GM12891 (cell line): ENCODE measurements at regions not wholly inside any gene's neighbourhood (a gene's known extent, or its start where the extent isn't known, plus 50 kb on each side); places are given as distances from the start of the nearest gene placed in this dataset.

ENCODE experiments used
- POLR2A ChIP-seq: IDR thresholded peaks from 2 replicates; pipeline ENCODE4 v1.6.1; 2011; ENCODE audit warnings: low read depth, low read length, control low read depth
- POLR2AphosphoS5 ChIP-seq: IDR thresholded peaks from 2 replicates; pipeline ENCODE4 v1.6.1; 2011; ENCODE audit warnings: low read depth, low read length, control low read depth
- TAF1 ChIP-seq: IDR thresholded peaks from 2 replicates; pipeline ENCODE4 v1.6.1; 2011; ENCODE audit warnings: low read depth, low read length, control low read depth

- TF ChIP-seq POLR2A (no peak), TAF1 (no peak), POLR2AphosphoS5 (no peak)
These were observed 504.0 kb upstream of the PTCHD4 start for GRCh38 chr6:48615041-48615440.
